ENCODE measurements at regions not wholly inside any gene's neighbourhood (a gene's known extent, or its start where the extent isn't known, plus 50 kb on each side); places are given as distances from the start of the nearest gene placed in this dataset.

DNA sequence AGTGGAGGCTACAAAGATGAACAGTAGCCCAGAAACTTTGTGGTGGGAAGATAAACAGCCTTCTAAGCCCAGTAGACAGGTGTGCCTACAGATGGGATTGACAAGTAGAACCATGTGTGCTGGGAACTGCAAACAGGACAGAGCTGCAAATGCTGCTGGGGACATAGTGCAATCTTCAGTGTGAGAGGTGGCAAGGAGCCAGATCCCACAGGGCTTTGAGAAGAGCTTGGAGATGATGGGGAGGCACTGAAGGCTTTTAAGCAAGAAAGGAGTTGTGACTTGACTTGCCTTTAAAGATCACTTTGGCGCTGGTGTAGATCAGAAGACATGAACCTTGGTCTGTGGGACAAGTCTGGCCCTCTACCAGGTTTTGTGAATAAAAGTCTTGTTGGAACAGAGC, 675.2 kb downstream of the ACTL7B start:
- no peaks in the 10 kb centered on the region for H3K27me3 Mint-ChIP-seq
- peaks cover 12% of the 10 kb centered on the region for H3K9me3 Mint-ChIP-seq
- H3K36me3 Mint-ChIP-seq (ENCODE audit: low read depth), result no peaks in the 10 kb centered on the region
- no peaks in the 10 kb centered on the region for H3K4me1 Mint-ChIP-seq
- no peak overlapping the region for H3K4me3 Mint-ChIP-seq
- H3K27ac Mint-ChIP-seq, result no peak overlapping the region
- ATAC-seq (replicated peaks), result no peak

GRCh38 chr9:108178318-108178717, 677.5 kb downstream of the ACTL7B start:
- no peak overlapping the region for H3K27ac Mint-ChIP-seq

GRCh38 chr9:108168236-108168850, 678.8 kb upstream of the KLF4 start:
- H3K36me3 Mint-ChIP-seq (ENCODE audit: low read depth), result no peaks in the 10 kb centered on the region
- ATAC-seq (replicated peaks), result no peak
- no peaks in the 10 kb centered on the region for H3K4me1 Mint-ChIP-seq
- H3K4me3 Mint-ChIP-seq, result no peak overlapping the region
- no peaks in the 10 kb centered on the region for H3K27me3 Mint-ChIP-seq
- H3K27ac Mint-ChIP-seq, result no peak overlapping the region
- H3K9me3 Mint-ChIP-seq, result peaks cover 15% of the 10 kb centered on the region

More at GRCh38 chr9:108178318-108178717, 677.5 kb downstream of the ACTL7B start:
- Mint-ChIP-seq H3K27me3 (no peaks in the 10 kb centered on the region), H3K9me3 (peaks cover 12% of the 10 kb centered on the region), H3K36me3 (ENCODE audit: low read depth) (no peaks in the 10 kb centered on the region), H3K4me3 (no peak overlapping the region), H3K4me1 (no peaks in the 10 kb centered on the region)
- no peak for ATAC-seq (replicated peaks)

GRCh38 chr9:108167136-108167900, 677.7 kb upstream of the KLF4 start:
- Mint-ChIP-seq H3K4me1 (no peaks in the 10 kb centered on the region), H3K9me3 (peaks cover 11% of the 10 kb centered on the region), H3K27me3 (no peaks in the 10 kb centered on the region), H3K4me3 (no peak overlapping the region), H3K36me3 (ENCODE audit: low read depth) (no peaks in the 10 kb centered on the region), H3K27ac (no peak overlapping the region)
- ATAC-seq (replicated peaks), result no peak

DNA sequence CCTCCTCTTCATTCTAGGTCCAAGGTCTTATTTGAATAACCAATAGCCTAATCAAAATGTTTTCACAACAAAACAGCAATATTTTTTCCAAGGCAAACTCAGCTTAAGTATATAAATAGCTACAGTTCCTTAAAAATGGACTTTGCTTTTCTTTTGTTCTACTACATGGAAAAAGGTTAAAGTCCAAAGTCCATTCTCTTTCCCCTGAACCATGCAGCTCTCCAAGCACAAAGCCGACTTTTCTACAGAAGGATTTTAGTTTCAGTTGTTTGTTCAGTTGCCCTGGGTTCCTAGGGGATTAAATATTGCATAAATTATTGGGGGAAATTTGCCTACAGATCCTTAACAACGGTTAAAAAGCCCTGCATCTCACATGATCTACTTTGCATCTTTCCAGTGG, 677.0 kb upstream of the KLF4 start:
- ATAC-seq (replicated peaks), result no peak
- no peak overlapping the region for H3K27ac Mint-ChIP-seq
- H3K4me3 Mint-ChIP-seq, result no peak overlapping the region
- H3K4me1 Mint-ChIP-seq, result no peaks in the 10 kb centered on the region
- H3K27me3 Mint-ChIP-seq, result no peaks in the 10 kb centered on the region
- H3K9me3 Mint-ChIP-seq, result peaks cover 10% of the 10 kb centered on the region
- H3K36me3 Mint-ChIP-seq (ENCODE audit: low read depth), result no peaks in the 10 kb centered on the region

DNA sequence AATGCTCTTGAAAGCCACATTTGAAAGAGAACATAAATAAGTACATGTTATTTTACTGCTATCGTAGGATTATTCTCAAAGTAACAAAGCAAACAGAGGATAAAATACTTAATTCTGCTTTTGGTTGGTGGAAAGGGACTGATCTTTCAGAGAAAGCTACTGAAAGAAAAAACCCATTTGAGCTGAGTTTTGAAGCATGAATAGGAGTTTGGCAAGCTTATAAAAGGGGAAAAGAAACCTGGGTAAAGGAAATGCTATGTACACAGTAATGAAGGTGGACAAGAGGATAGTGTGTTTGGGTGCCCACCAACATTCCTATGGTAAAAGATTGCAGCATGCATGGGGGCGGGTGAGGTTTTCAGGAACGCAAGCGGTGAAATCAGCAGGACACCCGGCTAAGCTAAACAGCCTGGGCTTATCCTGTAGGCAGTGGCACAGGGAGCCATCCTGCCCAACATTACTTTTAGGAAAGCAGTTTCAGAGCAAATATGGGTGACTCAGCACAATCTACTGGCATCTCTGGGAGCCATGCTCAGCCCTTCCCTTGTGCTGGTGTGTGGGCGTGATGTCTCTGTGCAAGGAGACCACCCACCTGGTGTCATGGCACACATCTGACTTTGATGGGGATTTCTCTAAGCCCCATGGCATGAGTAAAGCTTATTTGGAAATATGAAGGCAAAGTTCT, 673.9 kb upstream of the KLF4 start:
- no peak for ATAC-seq (replicated peaks)
- no peaks in the 10 kb centered on the region for H3K36me3 Mint-ChIP-seq (ENCODE audit: low read depth)
- H3K4me3 Mint-ChIP-seq, result no peak overlapping the region
- H3K9me3 Mint-ChIP-seq, result peaks cover 10% of the 10 kb centered on the region
- H3K27ac Mint-ChIP-seq, result no peak overlapping the region
- H3K4me1 Mint-ChIP-seq, result no peaks in the 10 kb centered on the region
- no peaks in the 10 kb centered on the region for H3K27me3 Mint-ChIP-seq

DNA sequence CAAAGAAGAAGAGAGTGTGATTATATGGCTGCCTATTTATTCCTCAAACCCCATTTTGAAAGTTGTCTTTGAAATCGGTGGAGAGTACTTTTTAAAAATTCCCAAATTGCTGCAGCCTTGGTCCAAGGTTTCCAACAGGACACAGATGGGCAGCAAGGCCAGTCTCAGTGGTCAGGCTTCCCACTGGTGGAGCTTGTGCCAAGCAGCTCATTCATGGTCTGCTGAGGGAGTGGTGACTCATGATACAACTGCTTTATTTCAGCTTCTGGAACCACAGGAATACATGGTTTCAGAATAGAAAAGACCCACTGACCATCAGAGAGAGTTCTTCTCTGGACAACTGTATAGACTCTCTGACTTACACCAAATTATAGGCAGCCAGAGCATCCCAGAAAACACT, 673.1 kb upstream of the KLF4 start:
- Mint-ChIP-seq H3K4me1 (no peaks in the 10 kb centered on the region), H3K27me3 (no peaks in the 10 kb centered on the region), H3K9me3 (peaks cover 10% of the 10 kb centered on the region), H3K4me3 (no peak overlapping the region), H3K36me3 (ENCODE audit: low read depth) (no peaks in the 10 kb centered on the region), H3K27ac (no peak overlapping the region)
- no peak for ATAC-seq (replicated peaks)

- H3K27ac Mint-ChIP-seq, result no peak overlapping the region
- no peaks in the 10 kb centered on the region for H3K27me3 Mint-ChIP-seq
- no peaks in the 10 kb centered on the region for H3K4me1 Mint-ChIP-seq
- H3K4me3 Mint-ChIP-seq, result no peak overlapping the region
- no peaks in the 10 kb centered on the region for H3K36me3 Mint-ChIP-seq (ENCODE audit: low read depth)
- ATAC-seq (replicated peaks), result no peak
- H3K9me3 Mint-ChIP-seq, result peaks cover 9% of the 10 kb centered on the region
These were observed 671.9 kb upstream of the KLF4 start for GRCh38 chr9:108161503-108161902.

- Mint-ChIP-seq H3K36me3 (ENCODE audit: low read depth) (no peaks in the 10 kb centered on the region), H3K27me3 (no peaks in the 10 kb centered on the region), H3K4me3 (no peak overlapping the region), H3K9me3 (peaks cover 5% of the 10 kb centered on the region), H3K4me1 (no peaks in the 10 kb centered on the region), H3K27ac (no peak overlapping the region)
- no peak for ATAC-seq (replicated peaks)
These were observed 671.3 kb upstream of the KLF4 start for GRCh38 chr9:108160706-108161355.

DNA sequence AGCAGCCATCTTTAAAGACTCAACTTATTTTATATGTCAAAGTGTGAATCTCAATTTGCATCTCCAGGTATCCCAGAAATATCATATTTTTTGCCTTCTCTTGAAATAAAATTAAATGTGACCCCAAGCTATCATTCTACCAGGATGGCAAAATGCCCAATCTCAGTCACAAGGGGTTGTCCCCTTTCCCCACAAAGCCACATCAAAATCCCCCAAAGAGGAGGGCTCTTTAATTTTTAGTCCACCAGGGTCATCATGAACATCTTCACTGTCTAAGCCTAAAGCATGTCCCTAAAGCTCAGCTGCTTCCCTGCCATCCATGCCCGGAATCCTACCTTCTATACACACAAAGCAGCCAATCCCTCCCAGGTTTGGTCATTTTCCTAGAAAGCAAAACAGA, 670.5 kb upstream of the KLF4 start:
- H3K9me3 Mint-ChIP-seq, result no peaks in the 10 kb centered on the region
- ATAC-seq (replicated peaks), result no peak

DNA sequence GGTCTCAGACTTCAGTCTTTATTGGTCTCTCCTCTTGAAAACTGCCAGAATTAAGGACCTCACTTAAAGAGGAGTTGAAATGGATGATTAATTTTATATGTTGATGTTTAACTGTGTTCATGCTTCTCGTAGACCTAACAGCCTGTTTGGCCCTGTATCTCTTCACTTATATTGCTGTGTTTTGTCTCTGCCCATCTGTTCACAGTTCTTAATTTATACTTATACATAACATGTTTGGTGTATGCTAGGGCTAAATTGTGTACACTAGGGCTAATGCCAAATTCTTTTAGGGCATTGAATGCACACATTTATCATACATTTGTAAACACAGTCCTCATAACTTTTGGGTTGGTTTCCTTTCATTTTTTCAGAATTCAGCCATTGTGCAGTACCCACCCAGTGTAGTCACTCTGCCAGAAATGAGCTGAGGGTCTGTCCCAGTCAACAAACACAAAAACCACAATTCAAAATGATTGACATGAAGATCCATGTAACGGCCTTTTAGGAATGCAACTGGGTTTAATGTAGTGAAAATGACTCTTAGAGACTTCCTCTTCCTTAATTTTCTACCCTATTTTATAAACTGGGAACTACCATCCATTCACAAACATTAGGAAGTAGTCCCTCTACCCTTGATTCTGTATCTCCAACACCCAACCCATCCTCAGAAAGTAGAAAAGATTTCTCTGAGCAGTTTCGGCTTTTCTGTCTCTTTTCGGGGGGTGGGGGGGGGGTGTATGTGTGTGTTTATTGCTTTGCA, 668.8 kb upstream of the KLF4 start:
- ATAC-seq (replicated peaks), result no peak
- Mint-ChIP-seq H3K4me3 (no peak overlapping the region), H3K9me3 (no peaks in the 10 kb centered on the region), H3K36me3 (ENCODE audit: low read depth) (no peaks in the 10 kb centered on the region), H3K4me1 (no peaks in the 10 kb centered on the region), H3K27ac (no peak overlapping the region), H3K27me3 (no peaks in the 10 kb centered on the region)

More for the DNA sequence above, 670.5 kb upstream of the KLF4 start:
- Mint-ChIP-seq H3K4me1 (no peaks in the 10 kb centered on the region), H3K36me3 (ENCODE audit: low read depth) (no peaks in the 10 kb centered on the region), H3K4me3 (no peak overlapping the region), H3K27ac (no peak overlapping the region), H3K27me3 (no peaks in the 10 kb centered on the region)

- H3K36me3 Mint-ChIP-seq (ENCODE audit: low read depth), result no peaks in the 10 kb centered on the region
- H3K4me3 Mint-ChIP-seq, result no peak overlapping the region
- no peaks in the 10 kb centered on the region for H3K27me3 Mint-ChIP-seq
- no peaks in the 10 kb centered on the region for H3K9me3 Mint-ChIP-seq
- no peak for ATAC-seq (replicated peaks)
- no peaks in the 10 kb centered on the region for H3K4me1 Mint-ChIP-seq
- H3K27ac Mint-ChIP-seq, result no peak overlapping the region
These were observed 666.9 kb upstream of the KLF4 start for GRCh38 chr9:108156270-108156998.

DNA sequence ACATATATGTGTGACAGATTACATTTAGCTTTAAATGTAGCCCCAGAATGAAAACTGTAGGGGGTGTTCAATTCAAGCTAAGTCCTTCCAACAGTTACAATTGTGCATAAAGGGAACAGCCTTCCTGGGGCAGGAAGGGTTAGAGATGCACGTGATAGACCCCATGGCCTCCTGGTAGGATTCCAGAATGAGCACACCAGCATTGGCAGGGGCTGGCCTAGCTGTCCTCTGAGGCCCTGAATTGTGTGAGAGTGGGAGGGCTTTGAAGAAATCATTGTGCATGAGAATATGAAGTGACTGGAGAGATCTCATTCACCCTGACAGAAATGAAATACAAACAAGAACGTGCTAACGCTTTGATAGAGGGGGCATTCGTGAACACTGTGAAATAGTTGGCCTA, 663.8 kb upstream of the KLF4 start:
- Mint-ChIP-seq H3K4me3 (no peak overlapping the region), H3K4me1 (no peaks in the 10 kb centered on the region), H3K27ac (no peak overlapping the region), H3K36me3 (ENCODE audit: low read depth) (no peaks in the 10 kb centered on the region), H3K27me3 (no peaks in the 10 kb centered on the region), H3K9me3 (no peaks in the 10 kb centered on the region)
- ATAC-seq (replicated peaks), result no peak
